HepG2 (cell line): ENCODE measurements at regions not wholly inside any gene's neighbourhood (a gene's known extent, or its start where the extent isn't known, plus 50 kb on each side); places are given as distances from the start of the nearest gene placed in this dataset.

Source experiments
- ATAC-seq: fragments of 200-7000 bp; cut with Tn5 transposase; 3 replicates; pipeline ENCODE4 v1.9.1; 2020; ENCODE audit warnings: mild to moderate bottlenecking, moderate library complexity
- BruUV-seq: library from RNA; stranded (reverse); fragments of 400-500 nt; replicated peaks from 2 replicates; lab custom pipeline; 2021; lab: Mats Ljungman, UMichigan
- CTCF ChIA-PET: fragments of 300-600 bp; formaldehyde crosslinking; extraction: SDS; loops from one replicate; lab custom pipeline; 2021; ENCODE audit warnings: low total read pairs, inconsistent platforms, low intra/inter-chr PET ratio; lab: Yijun Ruan, JAX
- POLR2A ChIA-PET: fragments of 350-600 bp; sonication (Branson Sonifier 250); formaldehyde crosslinking; loops from one replicate; lab custom pipeline; 2020; ENCODE audit warnings: antibody characterized with exemption, inconsistent platforms; lab: Yijun Ruan, JAX
- DNase-seq: peaks from one replicate; pipeline ENCODE4 v3.0.0-alpha.2; 2015; ENCODE audit warnings: low spot score
- FAIRE-seq: peaks from 3 replicates; lab custom pipeline; 2011; peaks lifted over from hg19 to GRCh38; lab: Jason Lieb, UNC
- H2AFZ ChIP-seq: one replicate; pipeline ENCODE4 v1.6.1; 2011; ENCODE audit warnings: low read length, inconsistent platforms
- H3K27ac ChIP-seq: fragments of 300-600 bp; 3 replicates; pipeline ENCODE4 v1.8.0; 2011; ENCODE audit warnings: mixed run types, mild to moderate bottlenecking, mixed read lengths, low read length, inconsistent platforms; ENCODE audit not compliant: insufficient read depth; ENCODE audit errors: extremely low read length
- H3K27me3 ChIP-seq, 2 experiments: fragments of 200-600 bp in 1 of 2; 2 replicates in 1 of 2; 3 replicates in 1 of 2; pipeline versions ENCODE4 v1.6.0 to v1.8.0; 2011; ENCODE audit warnings: low read length in 2 of 2, mild to moderate bottlenecking in 2 of 2, moderate library complexity in 2 of 2, inconsistent platforms in 1 of 2; ENCODE audit not compliant: insufficient read depth in 2 of 2, control insufficient read depth in 1 of 2
- H3K36me3 ChIP-seq, 2 experiments: fragments of 200-600 bp in 1 of 2; replicated peaks in 1 of 2; 2 replicates in 1 of 2; 3 replicates in 1 of 2; pipeline versions ENCODE4 v1.5.1 to v1.8.0; 2011; ENCODE audit warnings: low read length in 2 of 2, inconsistent platforms in 1 of 2; ENCODE audit not compliant: insufficient read depth in 2 of 2, control insufficient read depth in 1 of 2
- H3K4me1 ChIP-seq: 2 replicates; pipeline ENCODE4 v1.5.1; 2012; ENCODE audit warnings: low read length, inconsistent platforms; ENCODE audit not compliant: insufficient read depth
- H3K4me2 ChIP-seq: 2 replicates; pipeline ENCODE4 v1.6.0; 2011; ENCODE audit warnings: low read depth, low read length, inconsistent platforms
- H3K4me3 ChIP-seq, 3 experiments: fragments of 200-600 bp in 1 of 3; sonication (generic), shearing (Covaris generic) in 1 of 3; replicated peaks in 1 of 3; 2 replicates each; pipeline ENCODE4 v1.5.1; 2011 to 2016; ENCODE audit warnings: low read length in 3 of 3, inconsistent platforms in 2 of 3, low read depth in 2 of 3, mild to moderate bottlenecking in 2 of 3, control low read depth in 1 of 3, mixed read lengths in 1 of 3; ENCODE audit not compliant: insufficient read depth in 1 of 3
- H3K79me2 ChIP-seq: one replicate; pipeline ENCODE4 v1.6.1; 2011; ENCODE audit warnings: low read length, inconsistent platforms; ENCODE audit not compliant: insufficient read depth
- H3K9ac ChIP-seq: 2 replicates; pipeline ENCODE4 v1.6.0; 2011; ENCODE audit warnings: mild to moderate bottlenecking, low read depth, low read length, inconsistent platforms; ENCODE audit not compliant: insufficient read depth
- H3K9me3 ChIP-seq: 2 replicates; pipeline ENCODE4 v1.5.1; 2012; ENCODE audit warnings: mild to moderate bottlenecking, low read length
- H4K20me1 ChIP-seq: 2 replicates; pipeline ENCODE4 v1.6.0; 2011; ENCODE audit warnings: inconsistent platforms, mild to moderate bottlenecking, low read length, moderate library complexity; ENCODE audit not compliant: insufficient read depth
- NFE2L2 ChIP-seq: fragments of 150-350 bp; IDR thresholded peaks from 2 replicates; pipeline ENCODE4 v1.6.1; 2014; ENCODE audit warnings: low read length
- POGK ChIP-seq: sonication (generic); formaldehyde crosslinking; conservative IDR thresholded peaks from 2 replicates; pipeline ENCODE4 v1.8.0; 2022; ENCODE audit warnings: mild to moderate bottlenecking, moderate library complexity, missing genetic modification reagents
- RFX5 ChIP-seq: IDR thresholded peaks from 2 replicates; pipeline ENCODE4 v1.6.1; 2011; ENCODE audit warnings: low read depth, low read length, improper control_type of control experiment
- TP53 ChIP-seq: sonication (generic); formaldehyde crosslinking; conservative IDR thresholded peaks from 2 replicates; pipeline ENCODE4 v1.4.0; 2020; ENCODE audit warnings: missing genetic modification reagents
- ZNF101 ChIP-seq: sonication (generic); formaldehyde crosslinking; IDR thresholded peaks from 2 replicates; pipeline ENCODE4 v1.4.0; 2020; ENCODE audit warnings: mild to moderate bottlenecking, low read depth, missing genetic modification reagents, borderline replicate concordance
- ZNF33B ChIP-seq: sonication (generic); formaldehyde crosslinking; IDR thresholded peaks from 2 replicates; pipeline ENCODE4 v1.5.1; 2020; ENCODE audit warnings: mild to moderate bottlenecking, missing genetic modification reagents
- ZNF441 ChIP-seq: sonication (generic); formaldehyde crosslinking; IDR thresholded peaks from 2 replicates; pipeline ENCODE4 v1.7.0; 2021; ENCODE audit warnings: missing genetic modification reagents, borderline replicate concordance
- ZNF775 ChIP-seq: sonication (generic); formaldehyde crosslinking; IDR thresholded peaks from 2 replicates; pipeline ENCODE4 v1.4.0; 2020; ENCODE audit warnings: missing genetic modification reagents, mild to moderate bottlenecking, moderate library complexity, borderline replicate concordance
- WGBS: methylation state at CpG from one replicate; pipeline ENCODE4 v1.1.6; 2017; ENCODE audit warnings: low lambda C conversion rate; 5-methylcytosine and 5-hydroxymethylcytosine counted together
- in situ Hi-C: cut with HindIII; loops from 2 replicates; pipeline ENCODE4 v1.10.0; 2017; ENCODE audit warnings: low pct_unique_long_range_greater_than_20kb; ENCODE audit not compliant: extremely low pct_ligation_motif_present
- intact Hi-C: fragments of 100-400 bp; cut with micrococcal nuclease; formaldehyde crosslinking; loops from one replicate; pipeline ENCODE4 v1.10.0; 2022; ENCODE audit not compliant: unreplicated experiment

- no TSS peak for BruUV-seq
Observed at GRCh38 chr2:38181806-38182491, 106.0 kb upstream of the CYP1B1 start.

More at GRCh38 chr2:38181806-38182491, 106.0 kb upstream of the CYP1B1 start:
- Histone ChIP-seq H2AFZ (no peak overlapping the region), H3K79me2 (no peaks in the 10 kb centered on the region), H3K27ac (no peak overlapping the region), H3K4me1 (no peaks in the 10 kb centered on the region), H3K27me3 (peaks cover 0 to 15% of the 10 kb centered on the region in 2 experiments; a peak in 2 of 5 replicates), H3K9me3 (no peaks in the 10 kb centered on the region), H3K9ac (no peak overlapping the region), H3K4me3 (no peak overlapping the region), H3K36me3 (no peaks in the 10 kb centered on the region), H3K4me2 (no peak overlapping the region), H4K20me1 (no peaks in the 10 kb centered on the region)
- TF ChIP-seq POGK (CRISPR knock-in tag) (no peak), ZNF101 (CRISPR knock-in tag) (no peak), NFE2L2 (no peak), ZNF441 (no peak), ZNF33B (CRISPR knock-in tag) (no peak), RFX5 (no peak), ZNF775 (CRISPR knock-in tag) (no peak), TP53 (no peak)
- 14% methylated on average over 5 of the region's 5 CpGs for WGBS
- FAIRE-seq (no peak), ATAC-seq (no peak), DNase-seq (no peak)
- in situ Hi-C loops = no loop called here
- ChIA-PET CTCF (no interaction called here), POLR2A (no interaction called here)
- intact Hi-C loops = no loop called here
